Stomach (tissue), 8 donors: ENCODE measurements at regions not wholly inside any gene's neighbourhood (a gene's known extent, or its start where the extent isn't known, plus 50 kb on each side); places are given as distances from the start of the nearest gene placed in this dataset.

Source experiments
- DNase-seq, 2 donors: peaks; one replicate each; pipeline versions ENCODE4 v3.0.0 to v3.0.0-alpha.2; 2013 to 2019
- H3K27ac ChIP-seq, 5 donors: fragments of 200-600 bp in 4 of 5; sonication (generic) in 4 of 5; one replicate each; pipeline ENCODE4 v1.5.1; 2013 to 2019; ENCODE audit warnings: mild to moderate bottlenecking in 1 of 5, moderate library complexity in 1 of 5
- H3K27me3 ChIP-seq, 3 donors: fragments of 200-600 bp; sonication (generic); one replicate each; pipeline ENCODE4 v1.5.1; 2017 to 2019; ENCODE audit warnings: mixed run types in 1 of 3
- H3K36me3 ChIP-seq, 4 donors: fragments of 200-600 bp; sonication (generic); 1 replicate in 3 of 4; 2 replicates in 1 of 4; pipeline ENCODE4 v1.5.1; 2016 to 2019
- H3K4me1 ChIP-seq, 4 donors: fragments of 200-600 bp; sonication (generic); one replicate each; pipeline ENCODE4 v1.5.1; 2016 to 2019
- H3K4me3 ChIP-seq, 4 donors: fragments of 200-600 bp; sonication (generic) in 3 of 4; one replicate each; pipeline ENCODE4 v1.5.1; 2016 to 2019; ENCODE audit warnings: mild to moderate bottlenecking in 1 of 4
- H3K9me3 ChIP-seq, 4 donors: fragments of 200-600 bp; sonication (generic); one replicate each; pipeline ENCODE4 v1.5.1; 2016 to 2019
- CTCF ChIP-seq, 7 experiments: fragments of 450-650 bp in 4 of 7; fragments of 200-600 bp in 3 of 7; sonication (generic) in 3 of 7; IDR thresholded peaks; one replicate each; pipeline ENCODE4 v1.5.1; 2016 to 2019; ENCODE audit warnings: antibody characterized with exemption in 7 of 7, control low read depth in 2 of 7, mild to moderate bottlenecking in 1 of 7
- EP300 ChIP-seq: sonication (generic); formaldehyde crosslinking; IDR thresholded peaks from one replicate; pipeline ENCODE4 v1.6.1; 2017; ENCODE audit warnings: antibody characterized with exemption
- POLR2A ChIP-seq, 4 donors: fragments of 450-650 bp; IDR thresholded peaks; one replicate each; pipeline ENCODE4 v1.6.1; 2016; ENCODE audit warnings: antibody characterized with exemption in 4 of 4, control low read depth in 2 of 4, mild to moderate bottlenecking in 1 of 4, moderate library complexity in 1 of 4
- POLR2AphosphoS5 ChIP-seq, 3 donors: sonication (generic); formaldehyde crosslinking; IDR thresholded peaks; one replicate each; pipeline ENCODE4 v1.6.1; 2016; ENCODE audit warnings: antibody characterized with exemption in 3 of 3
- WGBS, 5 donors: extraction: QIAGEN DNeasy Blood & Tissue Kit in 3 of 5; methylation state at CpG; one replicate each; pipeline versions ENCODE4 v1.1.5 to v1.1.7; 2013 to 2018; 5-methylcytosine and 5-hydroxymethylcytosine counted together
- intact Hi-C: fragments of 100-400 bp; cut with DNase I; formaldehyde crosslinking; loops from one replicate; pipeline ENCODE4 v1.15.1; 2023; ENCODE audit warnings: low total_unique reads
- donor health status: healthy with polysubstance abuse.
- donor health status: Bipolar disorder and iron deficiency.
- donor health status: healthy.

GRCh38 chr10:10952800-10953199 is 64.9 kb upstream of the CELF2 start:
- no peak for TF ChIP-seq CTCF (IDR thresholded peaks at IDR 0.05)
- no peak for TF ChIP-seq EP300
- no peak for TF ChIP-seq POLR2AphosphoS5 (IDR thresholded peaks at IDR 0.05)
- TF ChIP-seq POLR2A (IDR thresholded peaks at IDR 0.05), result no peak
- no peaks in the 10 kb centered on the region for H3K27me3 ChIP-seq
- DNase-seq, result no peak
- H3K27ac ChIP-seq, result no peak overlapping the region
- H3K4me3 ChIP-seq, result no peak overlapping the region
- H3K4me1 ChIP-seq, result no peaks in the 10 kb centered on the region
- intact Hi-C loops, result no loop called here
- H3K36me3 ChIP-seq, result no peaks in the 10 kb centered on the region
- 65 to 82% (median 75%) methylated on average over 3 of the region's 3 CpGs for WGBS, 5 donors
- H3K9me3 ChIP-seq, result no peaks in the 10 kb centered on the region

DNA sequence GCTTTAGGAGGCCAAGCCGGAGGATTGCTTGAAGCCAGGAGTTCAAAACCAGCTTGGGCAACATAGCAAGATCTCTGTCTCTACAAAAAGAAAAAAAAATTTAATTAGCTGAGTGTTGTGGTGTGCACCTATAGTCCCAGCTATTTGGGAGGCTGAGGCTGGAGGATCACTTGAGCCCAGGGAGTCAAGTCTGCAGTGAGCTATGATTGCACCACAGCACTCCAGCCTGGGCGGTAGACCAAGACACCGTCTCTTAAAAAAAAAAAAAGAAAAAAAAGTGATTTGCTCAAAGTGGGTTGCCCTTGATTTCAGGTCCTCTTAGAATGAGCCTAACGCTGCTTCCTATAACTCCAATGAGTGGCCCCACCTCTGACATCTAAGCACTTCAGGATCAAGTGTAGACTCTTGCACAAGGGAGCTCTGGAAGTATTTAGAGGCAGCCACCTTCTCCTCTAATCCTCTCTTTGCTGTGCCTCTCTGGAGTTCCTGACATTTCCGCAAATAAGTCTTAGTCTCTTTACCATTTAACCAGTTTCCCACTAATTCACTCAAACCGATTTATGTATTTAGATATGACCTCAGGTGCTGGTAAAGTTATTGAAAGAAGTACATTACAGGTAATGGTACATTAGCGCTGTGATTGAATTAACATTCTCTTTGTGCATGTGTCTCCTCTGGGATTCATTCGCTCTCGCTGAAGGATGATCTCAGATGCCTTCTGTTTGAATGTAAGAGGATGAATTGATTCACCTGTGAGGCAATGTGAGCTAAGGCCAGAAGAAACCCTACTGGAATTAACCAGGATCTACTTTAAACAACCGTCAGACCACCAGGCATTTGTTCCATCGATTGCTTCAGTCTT is 60.8 kb upstream of the CELF2 start:
- H3K4me1 ChIP-seq, result no peaks in the 10 kb centered on the region
- 89 to 94% (median 92%) methylated on average over 11 of the region's 11 CpGs for WGBS, 5 donors

DNA sequence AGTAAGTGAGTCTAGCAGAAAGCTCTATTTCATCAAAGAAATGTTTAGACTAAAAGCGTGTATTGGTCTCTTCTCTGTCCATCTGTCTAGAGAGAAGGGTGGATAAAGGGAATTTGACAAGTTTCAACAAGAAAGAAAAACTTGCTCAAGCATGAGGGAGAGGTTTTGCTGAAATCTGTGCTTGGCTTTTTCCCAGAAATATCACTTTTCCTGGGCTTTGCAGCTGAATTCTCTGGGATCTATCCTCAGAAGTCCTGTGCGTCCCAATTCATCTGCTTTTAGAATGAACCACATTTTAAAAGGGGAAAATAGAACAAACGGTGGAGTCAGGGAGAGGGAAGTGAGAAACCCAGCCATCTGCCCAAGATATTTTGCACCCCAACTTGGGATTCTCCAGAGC is 59.6 kb upstream of the CELF2 start:
- 81 to 88% (median 87%) methylated on average over 3 of the region's 3 CpGs for WGBS, 5 donors
- no peak overlapping the region for H3K4me3 ChIP-seq
- H3K36me3 ChIP-seq, result no peaks in the 10 kb centered on the region
- H3K27me3 ChIP-seq, result no peaks in the 10 kb centered on the region
- no peak overlapping the region for H3K27ac ChIP-seq
- no peaks in the 10 kb centered on the region for H3K4me1 ChIP-seq
- DNase-seq, result no peak
- intact Hi-C loops, result no loop called here
- no peak for TF ChIP-seq POLR2A (IDR thresholded peaks at IDR 0.05)
- TF ChIP-seq CTCF (IDR thresholded peaks at IDR 0.05), result no peak
- H3K9me3 ChIP-seq, result no peaks in the 10 kb centered on the region

More for the DNA sequence above, 60.8 kb upstream of the CELF2 start:
- intact Hi-C loops, result no loop called here
- TF ChIP-seq POLR2AphosphoS5 (IDR thresholded peaks at IDR 0.05) (no peak), CTCF (IDR thresholded peaks at IDR 0.05) (no peak), EP300 (no peak), POLR2A (IDR thresholded peaks at IDR 0.05) (no peak)
- Histone ChIP-seq H3K27ac (no peak overlapping the region), H3K9me3 (no peaks in the 10 kb centered on the region), H3K4me3 (no peak overlapping the region), H3K27me3 (no peaks in the 10 kb centered on the region), H3K36me3 (no peaks in the 10 kb centered on the region)
- DNase-seq, result no peak

GRCh38 chr10:10959666-10960065 is 58.0 kb upstream of the CELF2 start:
- H3K36me3 ChIP-seq, result no peaks in the 10 kb centered on the region
- TF ChIP-seq EP300 (no peak), POLR2A (IDR thresholded peaks at IDR 0.05) (no peak), CTCF (IDR thresholded peaks at IDR 0.05) (no peak), POLR2AphosphoS5 (IDR thresholded peaks at IDR 0.05) (no peak)
- no peak for DNase-seq
- H3K27ac ChIP-seq, result no peak overlapping the region
- no peak overlapping the region for H3K4me3 ChIP-seq
- H3K9me3 ChIP-seq, result no peaks in the 10 kb centered on the region
- H3K27me3 ChIP-seq, result no peaks in the 10 kb centered on the region
- intact Hi-C loops, result no loop called here
- no peaks in the 10 kb centered on the region for H3K4me1 ChIP-seq
- WGBS, 5 donors, result 55 to 72% (median 69%) methylated on average over 3 of the region's 3 CpGs
